Iris pigment epithelial cell (primary cell): ENCODE measurements at regions not wholly inside any gene's neighbourhood (a gene's known extent, or its start where the extent isn't known, plus 50 kb on each side); places are given as distances from the start of the nearest gene placed in this dataset.
"Not testable (repeated sequence)": the region's sequence is repeated elsewhere in the genome, so short reads cannot be mapped to it uniquely, and the experiment has no call there.

ENCODE experiments used
- DNase-seq: peaks from one replicate; pipeline ENCODE4 v3.0.0-alpha.2; 2011; ENCODE audit warnings: low read depth

GRCh38 chrX:13420545-13421183, 100.8 kb upstream of the ATXN3L start:
- DNase-seq: no peak

- no peak for DNase-seq
Measured at GRCh38 chrX:13419918-13420317, 100.1 kb upstream of the ATXN3L start.

DNA sequence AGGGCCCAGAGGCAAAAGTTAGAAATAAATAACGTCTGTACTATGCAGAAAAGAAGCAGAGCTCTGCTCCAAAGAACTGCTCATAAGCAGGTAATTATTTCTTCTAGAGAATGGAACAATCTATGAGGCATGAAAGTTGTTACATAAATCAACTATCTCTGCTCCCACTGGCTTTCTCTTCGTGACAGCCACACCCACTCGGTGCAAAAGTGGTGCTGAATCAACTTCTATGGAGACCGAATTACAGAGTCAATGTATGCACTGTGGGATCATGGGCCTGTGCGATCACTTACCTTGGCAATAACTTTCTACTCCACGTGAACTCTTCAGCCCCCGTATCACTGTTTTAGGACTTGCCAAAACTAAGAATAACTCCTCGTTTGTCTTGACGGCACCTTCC, 99.4 kb upstream of the ATXN3L start:
- no peak for DNase-seq

- no peak for DNase-seq
Measured at GRCh38 chrX:13418126-13419097, 98.6 kb upstream of the ATXN3L start.

DNA sequence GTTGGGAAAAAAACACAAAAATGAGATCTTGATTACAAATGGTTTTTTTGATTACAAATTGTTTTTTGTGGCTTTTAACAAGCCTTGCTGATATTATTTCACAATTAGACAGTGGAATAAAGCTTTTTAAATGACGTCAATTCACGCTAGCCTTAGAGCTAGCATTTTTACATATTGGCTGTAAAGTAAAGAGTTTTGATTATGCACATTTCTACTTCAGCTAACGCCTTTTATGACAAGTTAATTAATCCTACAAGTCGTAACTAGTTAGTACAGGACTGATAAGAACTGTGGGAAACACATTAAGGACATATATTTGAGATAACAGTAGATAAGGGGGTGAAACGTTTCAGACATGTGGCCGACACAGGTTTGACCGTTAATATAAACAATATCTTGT, 95.7 kb upstream of the ATXN3L start:
- DNase-seq: no peak

GRCh38 chrX:13414006-13414647, 94.3 kb upstream of the ATXN3L start:
- DNase-seq: no peak

- DNase-seq: no peak
Measured at GRCh38 chrX:13412208-13412600, 92.4 kb upstream of the ATXN3L start.

- no peak for DNase-seq
Measured at GRCh38 chrX:13411496-13412207, 91.8 kb upstream of the ATXN3L start.

GRCh38 chrX:13408599-13408998, 88.7 kb upstream of the ATXN3L start:
- not testable (repeated sequence) for DNase-seq

GRCh38 chrX:13404777-13405176, 84.9 kb upstream of the ATXN3L start:
- DNase-seq: not testable (repeated sequence)

DNA sequence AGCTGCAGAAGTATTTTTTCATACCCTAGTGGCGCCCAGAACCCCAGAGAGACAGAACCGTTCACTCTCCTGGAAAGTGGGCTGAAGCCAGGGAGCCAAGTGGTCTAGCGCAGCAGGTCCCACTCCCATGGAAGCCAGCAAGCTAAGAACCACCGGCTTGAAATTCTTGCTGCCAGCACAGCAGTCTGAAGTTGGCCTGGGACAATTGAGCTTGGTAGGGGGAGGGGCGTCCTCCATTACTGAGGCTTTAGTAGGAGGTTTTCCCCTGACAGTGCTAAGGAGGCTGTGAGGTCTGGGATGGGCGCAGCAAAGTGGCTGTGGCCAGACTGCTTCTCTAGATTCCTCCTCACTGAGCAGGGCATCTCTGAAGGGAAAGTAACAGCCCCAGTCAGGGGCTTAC, 84.5 kb upstream of the ATXN3L start:
- no peak for DNase-seq

DNA sequence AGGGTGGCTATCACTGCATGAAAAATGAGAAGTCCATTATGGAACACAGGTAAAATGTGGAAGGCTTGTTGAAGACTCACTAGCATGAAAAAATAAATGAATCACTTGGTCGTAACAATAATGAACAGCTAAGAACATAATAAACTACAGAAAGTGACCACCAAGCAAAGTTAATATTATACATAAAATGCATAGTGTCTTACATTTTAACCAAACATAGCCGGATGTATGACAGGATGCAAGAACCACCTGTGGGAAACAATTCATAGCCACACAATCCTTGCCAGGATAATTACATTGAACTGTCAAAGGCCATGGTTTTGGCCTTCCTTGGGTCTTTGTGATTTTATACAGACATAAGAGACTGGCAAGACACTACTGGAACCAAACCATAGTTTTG, 81.9 kb upstream of the ATXN3L start:
- DNase-seq: no peak

DNA sequence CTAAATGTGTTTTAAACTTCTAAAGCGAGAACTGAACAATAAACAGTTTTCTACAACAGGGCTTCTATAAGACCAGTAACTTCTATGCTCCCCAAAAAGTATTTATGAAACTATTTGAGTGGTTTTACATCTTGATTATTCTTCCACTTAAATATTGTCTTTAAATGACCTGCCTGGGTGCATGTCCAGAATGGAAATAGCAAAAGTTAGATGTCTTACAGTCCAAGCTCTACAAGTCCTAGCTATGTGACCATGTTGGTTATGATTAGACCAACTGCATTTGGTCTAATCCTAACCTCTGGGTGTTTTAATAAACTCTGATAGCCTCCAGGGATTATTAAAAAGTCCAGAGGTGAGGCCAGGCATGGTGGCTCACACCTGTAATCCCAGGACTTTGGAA, 79.0 kb upstream of the ATXN3L start:
- DNase-seq: no peak

GRCh38 chrX:13397878-13398818, 78.3 kb upstream of the ATXN3L start:
- peak; percentile 99 for DNase-seq

GRCh38 chrX:13396924-13397323, 77.1 kb upstream of the ATXN3L start:
- DNase-seq: peak; percentile 76

GRCh38 chrX:13389501-13389900, 69.6 kb upstream of the ATXN3L start:
- DNase-seq: no peak

- peak; percentile 60 for DNase-seq
Measured at GRCh38 chrX:13387666-13388494, 68.0 kb upstream of the ATXN3L start.

DNA sequence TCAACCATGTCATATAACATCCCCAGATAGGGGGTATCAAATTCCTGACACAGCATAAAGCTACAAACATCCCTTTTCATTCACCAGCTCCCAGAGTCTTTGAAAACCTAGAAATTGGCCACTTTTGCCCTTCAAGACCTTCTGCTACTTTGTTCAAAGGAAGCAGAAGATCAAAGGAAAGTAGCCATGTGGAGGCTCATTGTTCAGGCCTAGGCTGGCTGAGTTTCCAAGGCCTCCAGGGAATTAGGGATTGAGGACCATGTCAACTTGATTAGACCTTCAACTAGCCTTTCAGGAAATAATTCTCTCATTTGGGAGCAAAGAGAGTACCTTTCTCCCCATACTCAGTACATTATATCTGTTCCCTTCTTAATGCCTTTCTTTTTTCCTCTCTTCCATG, 66.8 kb upstream of the ATXN3L start:
- no peak for DNase-seq

DNA sequence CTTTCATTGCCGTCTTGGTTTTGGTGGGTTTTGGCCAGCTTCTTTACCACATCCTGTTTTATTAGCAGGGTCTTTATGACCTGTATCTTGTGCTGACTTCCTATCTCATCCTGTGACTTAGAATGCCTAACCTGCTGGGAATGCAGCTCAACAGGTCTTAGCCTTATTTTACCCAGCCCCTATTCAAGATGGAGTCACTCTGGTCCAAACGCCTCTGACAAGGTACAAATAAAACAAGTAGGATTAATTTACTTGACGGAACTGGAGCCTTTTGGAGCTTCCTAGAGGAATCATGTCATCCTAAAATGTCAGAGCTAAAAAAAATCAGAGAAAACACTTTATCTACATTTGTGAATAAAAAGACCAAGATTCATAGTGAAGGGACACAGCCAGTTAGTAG, 66.2 kb upstream of the ATXN3L start:
- no peak for DNase-seq

- DNase-seq: no peak
Measured at GRCh38 chrX:13383907-13384306, 64.1 kb upstream of the ATXN3L start.
